Spleen (tissue), 7 donors: ENCODE measurements at regions not wholly inside any gene's neighbourhood (a gene's known extent, or its start where the extent isn't known, plus 50 kb on each side); places are given as distances from the start of the nearest gene placed in this dataset.

Experiments
- POLR2A ChIP-seq, 3 donors: fragments of 450-650 bp; IDR thresholded peaks; one replicate each; pipeline ENCODE4 v1.5.1; 2017; ENCODE audit warnings: antibody characterized with exemption in 3 of 3, mild to moderate bottlenecking in 1 of 3
- TF ChIP-seq, protein P1 (sequence below), 11 experiments: fragments of 200-600 bp in 7 of 11; fragments of 450-650 bp in 4 of 11; sonication (generic) in 4 of 11; IDR thresholded peaks in 8 of 11; conservative IDR thresholded peaks in 3 of 11; 1 replicate in 7 of 11; 2 replicates in 4 of 11; pipeline versions ENCODE4 v1.4.0 to v1.8.0; 2016 to 2021; ENCODE audit warnings: antibody characterized with exemption in 11 of 11, inconsistent platforms in 4 of 11, mild to moderate bottlenecking in 1 of 11
- donor health status: DM: no; HTN: no; CAD: no; lungs with moderate emphysema.
- donor health status: DM: no; HTN: no; CAD: no.
- donor health status: DM: no; HTN: no; CAD: no.

GRCh38 chr10:80971461-80971860, 433.8 kb downstream of the SH2D4B start:
- TF ChIP-seq, protein P1, sequence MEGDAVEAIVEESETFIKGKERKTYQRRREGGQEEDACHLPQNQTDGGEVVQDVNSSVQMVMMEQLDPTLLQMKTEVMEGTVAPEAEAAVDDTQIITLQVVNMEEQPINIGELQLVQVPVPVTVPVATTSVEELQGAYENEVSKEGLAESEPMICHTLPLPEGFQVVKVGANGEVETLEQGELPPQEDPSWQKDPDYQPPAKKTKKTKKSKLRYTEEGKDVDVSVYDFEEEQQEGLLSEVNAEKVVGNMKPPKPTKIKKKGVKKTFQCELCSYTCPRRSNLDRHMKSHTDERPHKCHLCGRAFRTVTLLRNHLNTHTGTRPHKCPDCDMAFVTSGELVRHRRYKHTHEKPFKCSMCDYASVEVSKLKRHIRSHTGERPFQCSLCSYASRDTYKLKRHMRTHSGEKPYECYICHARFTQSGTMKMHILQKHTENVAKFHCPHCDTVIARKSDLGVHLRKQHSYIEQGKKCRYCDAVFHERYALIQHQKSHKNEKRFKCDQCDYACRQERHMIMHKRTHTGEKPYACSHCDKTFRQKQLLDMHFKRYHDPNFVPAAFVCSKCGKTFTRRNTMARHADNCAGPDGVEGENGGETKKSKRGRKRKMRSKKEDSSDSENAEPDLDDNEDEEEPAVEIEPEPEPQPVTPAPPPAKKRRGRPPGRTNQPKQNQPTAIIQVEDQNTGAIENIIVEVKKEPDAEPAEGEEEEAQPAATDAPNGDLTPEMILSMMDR (IDR thresholded peaks at IDR 0.05 in 8 of 11, conservative IDR thresholded peaks at IDR 0.05 in 3 of 11): no peak
- no peak for TF ChIP-seq POLR2A (IDR thresholded peaks at IDR 0.05)
